CD14-positive monocyte (primary cell): ENCODE measurements at regions not wholly inside any gene's neighbourhood (a gene's known extent, or its start where the extent isn't known, plus 50 kb on each side); places are given as distances from the start of the nearest gene placed in this dataset.
A peak's percentile ranks its signal among the peaks of the same experiment; 100 is the strongest.

Experiments
- DNase-seq, 3 donors: peaks; one replicate each; pipeline ENCODE4 v3.0.0-alpha.2; 2011 to 2022
- H2AFZ ChIP-seq: 2 replicates; pipeline ENCODE4 v1.6.0; 2012; ENCODE audit warnings: mild to moderate bottlenecking, low read depth, low read length, inconsistent platforms; ENCODE audit not compliant: insufficient read depth, poor library complexity, severe bottlenecking
- H3K27ac ChIP-seq, 2 donors: 1 replicate in 1 of 2; 2 replicates in 1 of 2; pipeline ENCODE4 v1.5.1; 2012 to 2013; ENCODE audit warnings: low read length in 2 of 2, control low read depth in 1 of 2, inconsistent platforms in 1 of 2, low read depth in 1 of 2, mild to moderate bottlenecking in 1 of 2
- H3K27me3 ChIP-seq, 2 donors: one replicate each; pipeline versions ENCODE4 v1.6.0 to v1.6.1; 2011 to 2013; ENCODE audit warnings: low read length in 2 of 2; ENCODE audit not compliant: control insufficient read depth in 2 of 2, insufficient read depth in 2 of 2
- H3K36me3 ChIP-seq, 2 donors: replicated peaks in 1 of 2; 1 replicate in 1 of 2; 2 replicates in 1 of 2; pipeline versions ENCODE4 v1.5.1 to v1.6.1; 2012 to 2013; ENCODE audit warnings: low read length in 2 of 2, control low read depth in 1 of 2, inconsistent platforms in 1 of 2, mild to moderate bottlenecking in 1 of 2; ENCODE audit not compliant: insufficient read depth in 2 of 2, control insufficient read depth in 1 of 2
- H3K4me1 ChIP-seq, 2 donors: 1 replicate in 1 of 2; 2 replicates in 1 of 2; pipeline versions ENCODE4 v1.5.1 to v1.6.1; 2012 to 2013; ENCODE audit warnings: low read length in 2 of 2, control low read depth in 1 of 2, inconsistent platforms in 1 of 2, mild to moderate bottlenecking in 1 of 2, moderate library complexity in 1 of 2; ENCODE audit not compliant: insufficient read depth in 2 of 2, control insufficient read depth in 1 of 2
- H3K4me2 ChIP-seq: replicated peaks from 2 replicates; pipeline ENCODE3; 2012; ENCODE audit warnings: low read length, moderate library complexity, mild to moderate bottlenecking; ENCODE audit not compliant: poor library complexity, severe bottlenecking; ENCODE audit errors: extremely low read depth
- H3K4me3 ChIP-seq, 3 experiments: fragments of 200-600 bp in 1 of 3; sonication (generic) in 1 of 3; replicated peaks in 1 of 3; 1 replicate in 2 of 3; 2 replicates in 1 of 3; pipeline ENCODE4 v1.5.1; 2011 to 2013; ENCODE audit warnings: low read length in 3 of 3, mild to moderate bottlenecking in 3 of 3, control low read depth in 2 of 3, low read depth in 2 of 3, inconsistent platforms in 1 of 3, moderate library complexity in 1 of 3
- H3K79me2 ChIP-seq: 2 replicates; pipeline ENCODE4 v1.6.0; 2012; ENCODE audit warnings: mild to moderate bottlenecking, control low read depth, inconsistent platforms, low read length, moderate library complexity; ENCODE audit not compliant: insufficient read depth
- H3K9ac ChIP-seq: 2 replicates; pipeline ENCODE4 v1.6.0; 2017; ENCODE audit warnings: low read length, mild to moderate bottlenecking; ENCODE audit not compliant: insufficient read depth, poor library complexity, severe bottlenecking
- H3K9me3 ChIP-seq, 2 donors: replicated peaks in 1 of 2; 1 replicate in 1 of 2; 2 replicates in 1 of 2; pipeline versions ENCODE4 v1.5.1 to v1.6.1; 2012 to 2013; ENCODE audit warnings: low read length in 2 of 2, control low read depth in 1 of 2; ENCODE audit not compliant: control insufficient read depth in 1 of 2, insufficient read depth in 1 of 2
- H4K20me1 ChIP-seq: 2 replicates; pipeline ENCODE4 v1.6.0; 2012; ENCODE audit warnings: mild to moderate bottlenecking, low read length, control low read depth, moderate library complexity; ENCODE audit not compliant: insufficient read depth
- H3K27ac Mint-ChIP-seq, 7 donors: one replicate each; pipeline ENCODE4 v1.8.0; 2020; ENCODE audit warnings: mild to moderate bottlenecking in 7 of 7, mixed read lengths in 7 of 7, moderate library complexity in 6 of 7, inconsistent platforms in 2 of 7
- H3K27me3 Mint-ChIP-seq, 3 donors: one replicate each; pipeline ENCODE4 v1.8.0; 2021 to 2022; ENCODE audit warnings: low read depth in 3 of 3, mild to moderate bottlenecking in 3 of 3, mixed read lengths in 3 of 3, moderate library complexity in 3 of 3, inconsistent platforms in 1 of 3
- H3K36me3 Mint-ChIP-seq, 2 donors: one replicate each; pipeline ENCODE4 v1.8.0; 2020; ENCODE audit warnings: mixed read lengths in 2 of 2, inconsistent platforms in 1 of 2, mild to moderate bottlenecking in 1 of 2
- H3K4me1 Mint-ChIP-seq: one replicate; pipeline ENCODE4 v1.8.0; 2020; ENCODE audit warnings: mild to moderate bottlenecking, mixed read lengths
- H3K4me3 Mint-ChIP-seq, 2 donors: one replicate each; pipeline ENCODE4 v1.8.0; 2020; ENCODE audit warnings: mild to moderate bottlenecking in 2 of 2, mixed read lengths in 2 of 2, moderate library complexity in 1 of 2
- H3K9me3 Mint-ChIP-seq, 7 donors: one replicate each; pipeline ENCODE4 v1.8.0; 2020 to 2022; ENCODE audit warnings: mixed read lengths in 7 of 7, mild to moderate bottlenecking in 6 of 7, moderate library complexity in 6 of 7, inconsistent platforms in 2 of 7
- WGBS: methylation state at CpG from one replicate; pipeline ENCODE4 v1.1.5; 2013; ENCODE audit warnings: missing lambda C conversion rate; ENCODE audit not compliant: insufficient coverage; 5-methylcytosine and 5-hydroxymethylcytosine counted together
- intact Hi-C, 2 donors: fragments of 100-400 bp; cut with micrococcal nuclease; formaldehyde crosslinking; loops; one replicate each; pipeline versions ENCODE4 v1.15.0 to v1.15.1; 2023
- TF ChIP-seq, protein P1 (sequence below): fragments of 200-600 bp; IDR thresholded peaks from one replicate; pipeline ENCODE4 v1.8.0; 2022; ENCODE audit warnings: antibody characterized with exemption, mild to moderate bottlenecking

DNA sequence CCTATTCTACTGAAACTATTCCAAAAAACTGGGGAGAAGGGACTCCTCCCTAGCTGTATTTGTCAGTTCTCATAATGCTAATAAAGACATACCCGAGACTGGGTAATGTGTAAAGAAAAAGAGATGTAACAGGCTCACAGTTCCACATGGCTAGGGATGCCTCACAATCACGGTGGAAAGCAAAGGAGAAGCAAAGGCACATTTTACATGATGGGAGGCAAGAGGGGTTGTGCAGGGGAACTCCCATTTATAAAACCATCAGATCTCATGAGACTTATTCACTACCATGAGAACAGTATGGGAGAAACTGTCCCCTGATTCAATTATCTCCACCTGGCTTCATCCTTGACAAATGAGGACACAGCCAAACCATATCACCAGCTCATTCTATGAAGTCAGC lies 111.2 kb upstream of the RIPOR2 start:
- Mint-ChIP-seq H3K9me3 (peaks cover 0 to 2% (median 0%) of the 10 kb centered on the region in 7 donors), H3K4me3 (no peak overlapping the region), H3K27ac (no peak overlapping the region), H3K36me3 (no peaks in the 10 kb centered on the region), H3K27me3 (no peaks in the 10 kb centered on the region), H3K4me1 (peaks cover 45% of the 10 kb centered on the region)
- Histone ChIP-seq H3K27ac (no peak overlapping the region), H3K27me3 (no peaks in the 10 kb centered on the region), H3K4me3 (no peak overlapping the region), H3K9ac (no peak overlapping the region), H3K9me3 (no peaks in the 10 kb centered on the region), H3K4me2 (no peak overlapping the region), H3K4me1 (peaks cover 40 to 45% of the 10 kb centered on the region in 2 donors), H3K36me3 (no peaks in the 10 kb centered on the region), H2AFZ (no peak overlapping the region), H4K20me1 (no peaks in the 10 kb centered on the region), H3K79me2 (no peaks in the 10 kb centered on the region)
- WGBS = no CpG with 5 or more reads among the region's 2 CpGs
- TF ChIP-seq, protein P1, sequence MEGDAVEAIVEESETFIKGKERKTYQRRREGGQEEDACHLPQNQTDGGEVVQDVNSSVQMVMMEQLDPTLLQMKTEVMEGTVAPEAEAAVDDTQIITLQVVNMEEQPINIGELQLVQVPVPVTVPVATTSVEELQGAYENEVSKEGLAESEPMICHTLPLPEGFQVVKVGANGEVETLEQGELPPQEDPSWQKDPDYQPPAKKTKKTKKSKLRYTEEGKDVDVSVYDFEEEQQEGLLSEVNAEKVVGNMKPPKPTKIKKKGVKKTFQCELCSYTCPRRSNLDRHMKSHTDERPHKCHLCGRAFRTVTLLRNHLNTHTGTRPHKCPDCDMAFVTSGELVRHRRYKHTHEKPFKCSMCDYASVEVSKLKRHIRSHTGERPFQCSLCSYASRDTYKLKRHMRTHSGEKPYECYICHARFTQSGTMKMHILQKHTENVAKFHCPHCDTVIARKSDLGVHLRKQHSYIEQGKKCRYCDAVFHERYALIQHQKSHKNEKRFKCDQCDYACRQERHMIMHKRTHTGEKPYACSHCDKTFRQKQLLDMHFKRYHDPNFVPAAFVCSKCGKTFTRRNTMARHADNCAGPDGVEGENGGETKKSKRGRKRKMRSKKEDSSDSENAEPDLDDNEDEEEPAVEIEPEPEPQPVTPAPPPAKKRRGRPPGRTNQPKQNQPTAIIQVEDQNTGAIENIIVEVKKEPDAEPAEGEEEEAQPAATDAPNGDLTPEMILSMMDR = no peak
- no peak for DNase-seq
- intact Hi-C loops = no loop called here

DNA sequence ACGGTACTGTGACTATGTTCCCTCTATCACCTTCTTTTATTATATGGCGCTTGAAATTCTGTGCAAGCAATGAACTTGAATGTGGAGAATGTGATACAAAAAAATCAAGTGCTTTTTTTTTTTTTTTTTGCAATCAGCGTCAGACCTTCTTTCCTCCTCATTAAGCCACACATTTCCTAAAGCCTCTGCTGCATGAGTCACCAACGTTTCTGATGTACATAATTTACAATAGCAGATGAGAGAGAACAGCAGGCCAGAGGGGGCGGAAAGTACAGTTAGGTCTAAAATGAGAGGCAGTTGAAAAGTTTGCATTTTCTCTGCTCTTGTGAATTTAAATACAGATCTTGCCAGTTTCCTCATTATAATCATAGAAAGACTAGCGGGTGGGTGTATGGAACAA lies 114.6 kb upstream of the RIPOR2 start:
- H3K9me3 Mint-ChIP-seq = peaks cover 0 to 1% (median 0%) of the 10 kb centered on the region in 7 donors
- peak overlapping the region in 2 of 3 experiments; percentile 19 to 38 for H3K4me3 ChIP-seq
- peak overlapping the region in 1 of 2 donors; percentile 54 for H3K4me3 Mint-ChIP-seq
- H3K36me3 ChIP-seq = no peaks in the 10 kb centered on the region
- TF ChIP-seq, protein P1 = peak; percentile 8
- peak; percentile 60 to 82 (median 76) for DNase-seq
- H3K27ac ChIP-seq = peak overlapping the region in 1 of 2 donors; percentile 67
- H3K4me1 ChIP-seq = peaks cover 45 to 53% of the 10 kb centered on the region in 2 donors
- H3K9me3 ChIP-seq = no peaks in the 10 kb centered on the region
- no peaks in the 10 kb centered on the region for H3K27me3 Mint-ChIP-seq
- no peaks in the 10 kb centered on the region for H3K27me3 ChIP-seq
- peak overlapping the region; percentile 47 for H3K4me2 ChIP-seq
- peak overlapping the region; percentile 31 to 93 (median 83) for H3K27ac Mint-ChIP-seq
- H3K9ac ChIP-seq = no peak overlapping the region
- peaks cover 0 to 2% of the 10 kb centered on the region in 2 donors for H3K36me3 Mint-ChIP-seq
- no peaks in the 10 kb centered on the region for H4K20me1 ChIP-seq
- peak overlapping the region; percentile 58 for H2AFZ ChIP-seq
- intact Hi-C loops = no loop called here
- no CpG with 5 or more reads among the region's 6 CpGs for WGBS
- peaks cover 53% of the 10 kb centered on the region for H3K4me1 Mint-ChIP-seq
- no peaks in the 10 kb centered on the region for H3K79me2 ChIP-seq
